Upper lobe of left lung (tissue), 4 donors: ENCODE measurements at regions not wholly inside any gene's neighbourhood (a gene's known extent, or its start where the extent isn't known, plus 50 kb on each side); places are given as distances from the start of the nearest gene placed in this dataset.

Experiments
- CTCF ChIP-seq, 6 experiments: fragments of 450-650 bp in 4 of 6; fragments of 200-600 bp in 2 of 6; sonication (generic) in 2 of 6; IDR thresholded peaks; one replicate each; pipeline ENCODE4 v1.5.1; 2016 to 2019; ENCODE audit warnings: antibody characterized with exemption in 6 of 6
- EP300 ChIP-seq, 4 donors: sonication (generic); formaldehyde crosslinking; IDR thresholded peaks; one replicate each; pipeline ENCODE4 v1.5.1; 2017; ENCODE audit warnings: antibody characterized with exemption in 4 of 4, control low read depth in 2 of 4
- POLR2AphosphoS5 ChIP-seq, 2 donors: sonication (generic); formaldehyde crosslinking; IDR thresholded peaks; one replicate each; pipeline ENCODE4 v1.5.1; 2017; ENCODE audit warnings: antibody characterized with exemption in 2 of 2

DNA sequence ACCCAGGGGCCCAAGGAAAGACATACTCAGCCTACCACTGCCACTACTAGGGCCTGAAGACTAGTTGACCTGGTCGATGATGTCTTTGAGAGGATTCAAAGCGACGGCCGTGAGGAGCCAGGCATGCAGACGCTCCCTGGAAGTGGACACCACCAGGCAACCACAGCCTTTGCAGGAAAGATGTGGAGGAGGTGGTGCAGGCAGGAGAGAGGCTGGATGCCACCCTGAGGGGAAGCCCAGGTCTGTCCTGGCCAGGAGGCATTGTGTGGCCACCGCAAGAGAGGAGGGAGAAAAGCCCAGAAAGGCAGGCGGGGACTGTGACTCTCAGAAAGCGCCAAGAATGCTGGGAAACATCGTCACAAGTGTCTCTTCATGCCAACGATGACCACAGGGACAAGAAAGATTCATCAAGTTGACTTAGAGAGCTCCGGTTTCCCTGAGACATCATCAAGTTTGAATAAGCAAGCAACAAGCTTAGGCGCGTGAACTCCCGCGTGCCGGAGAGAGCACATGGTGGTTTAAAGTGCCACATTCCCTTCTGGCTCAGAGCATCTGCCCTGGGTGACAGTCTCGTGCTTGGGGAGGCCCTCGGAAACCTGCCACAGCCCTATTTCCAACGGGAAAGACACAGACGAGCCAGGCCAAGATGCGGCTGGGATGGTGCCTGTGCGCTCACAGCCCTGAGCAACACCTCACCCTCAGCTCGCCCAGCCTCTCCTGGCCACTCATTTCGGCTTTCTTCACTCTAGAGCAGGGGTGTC lies 464.5 kb upstream of the SALL3 start:
- TF ChIP-seq EP300 (IDR thresholded peaks at IDR 0.05) (no peak), CTCF (IDR thresholded peaks at IDR 0.05) (no peak), POLR2AphosphoS5 (IDR thresholded peaks at IDR 0.05) (no peak)
